ENCODE measurements at regions not wholly inside any gene's neighbourhood (a gene's known extent, or its start where the extent isn't known, plus 50 kb on each side); places are given as distances from the start of the nearest gene placed in this dataset.

GRCh38 chr4:111631215-111631999 is 513.8 kb upstream of the FAM241A start:
- no peak for FAIRE-seq

DNA sequence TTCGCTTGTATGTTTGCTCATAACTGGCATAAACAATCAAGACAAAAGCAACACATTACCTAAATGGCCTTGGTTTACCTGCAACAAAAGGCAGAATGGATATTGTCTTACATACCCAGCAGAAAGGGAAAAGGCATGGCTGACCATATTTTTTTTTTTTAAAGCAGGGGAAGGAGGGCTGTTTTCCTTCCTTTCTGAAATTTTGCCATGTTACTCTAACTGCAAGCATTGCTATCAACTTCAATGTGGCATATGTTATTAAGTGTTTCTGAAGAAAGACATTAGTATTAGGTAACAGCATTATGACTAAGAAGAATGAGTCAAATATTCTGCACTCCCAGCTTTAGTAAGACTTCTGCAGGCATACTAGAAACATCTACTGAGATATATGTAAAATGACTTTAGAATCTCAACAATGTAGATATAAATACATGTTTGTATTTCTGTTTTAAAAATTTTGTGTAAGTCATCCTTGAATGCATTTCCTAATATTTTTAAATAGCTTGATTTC is 512.6 kb upstream of the FAM241A start:
- FAIRE-seq = no peak

- no peak for FAIRE-seq
Measured at GRCh38 chr4:111633663-111634266, 511.5 kb upstream of the FAM241A start.

GRCh38 chr4:111635646-111636045 is 509.6 kb upstream of the FAM241A start:
- FAIRE-seq = peak; percentile 97

- peak; percentile 75 for FAIRE-seq
Measured at GRCh38 chr4:111636961-111637585, 508.2 kb upstream of the FAM241A start.

- no peak for FAIRE-seq
Measured at GRCh38 chr4:111639120-111639690, 506.0 kb upstream of the FAM241A start.

DNA sequence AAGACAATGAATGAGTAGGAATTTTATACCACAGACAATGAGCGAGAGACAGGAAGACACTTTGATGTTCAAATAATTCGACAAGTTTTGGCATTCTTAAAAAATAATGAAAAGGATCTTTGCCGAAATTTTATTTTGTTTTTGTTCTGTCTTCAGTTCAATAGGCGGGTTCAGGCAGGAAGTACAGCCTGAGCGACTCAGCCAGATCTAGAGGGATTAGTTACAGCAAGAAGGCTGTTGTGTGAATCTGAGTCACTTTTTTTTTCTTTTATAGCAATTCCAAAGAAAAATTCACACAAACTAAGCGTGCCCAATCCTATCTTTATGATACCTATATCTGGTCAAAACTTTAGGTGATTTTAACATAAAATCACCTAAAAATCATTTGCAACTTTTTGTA is 505.4 kb upstream of the FAM241A start:
- FAIRE-seq = peak; percentile 100

DNA sequence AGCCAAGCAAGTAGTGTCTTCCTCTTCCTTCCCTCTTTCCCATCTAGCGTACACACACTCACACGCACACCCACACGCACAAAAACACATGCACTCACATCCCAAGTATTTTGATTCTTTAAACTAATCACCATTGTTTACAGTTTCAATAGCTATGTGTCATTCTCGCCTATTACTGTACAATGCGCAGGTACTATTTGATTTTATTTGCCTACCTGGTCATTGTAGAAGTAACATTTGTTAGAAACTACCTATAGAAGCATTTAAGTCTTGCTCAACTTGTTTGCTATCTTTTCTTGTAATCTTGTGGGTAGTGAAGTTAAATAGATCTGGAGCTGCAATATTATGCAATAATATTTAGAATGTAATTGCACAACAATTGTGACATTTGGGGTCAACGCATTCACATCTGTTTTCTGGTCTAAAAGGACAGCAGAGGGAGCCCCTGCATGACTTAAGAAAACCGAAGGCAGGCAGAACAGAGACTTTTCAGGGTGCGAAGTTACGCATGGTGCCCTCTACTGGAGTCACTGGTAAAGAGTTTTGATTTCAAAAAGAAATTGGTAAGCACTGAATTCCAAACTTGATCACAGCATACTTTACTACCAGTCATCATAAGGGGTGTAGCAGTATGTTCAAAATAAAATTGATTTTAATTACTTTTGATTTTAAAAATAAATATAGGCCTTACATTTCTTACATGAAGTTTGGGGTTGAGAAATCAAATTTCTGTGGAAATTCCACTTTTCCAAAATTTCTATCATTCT is 503.3 kb upstream of the FAM241A start:
- FAIRE-seq = peak; percentile 98

DNA sequence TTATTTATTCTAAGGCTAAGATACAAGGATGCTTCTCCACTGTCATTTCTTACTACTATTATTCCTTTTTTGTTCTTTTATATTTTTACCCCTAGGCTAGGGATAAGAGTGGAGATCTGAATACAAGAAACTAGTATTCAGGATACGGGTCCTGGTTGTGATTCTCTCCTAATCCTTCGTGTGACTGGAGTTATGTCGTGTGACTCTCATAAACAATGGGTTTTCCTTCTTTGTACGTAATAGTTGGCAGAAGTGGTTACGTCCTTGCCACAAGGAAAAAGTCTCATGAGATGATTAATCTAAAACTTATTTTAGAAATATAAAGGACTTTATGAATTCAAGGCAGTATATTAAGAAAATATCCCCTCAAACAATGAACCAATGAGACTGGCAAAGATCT is 497.2 kb upstream of the FAM241A start:
- FAIRE-seq = peak; percentile 68

DNA sequence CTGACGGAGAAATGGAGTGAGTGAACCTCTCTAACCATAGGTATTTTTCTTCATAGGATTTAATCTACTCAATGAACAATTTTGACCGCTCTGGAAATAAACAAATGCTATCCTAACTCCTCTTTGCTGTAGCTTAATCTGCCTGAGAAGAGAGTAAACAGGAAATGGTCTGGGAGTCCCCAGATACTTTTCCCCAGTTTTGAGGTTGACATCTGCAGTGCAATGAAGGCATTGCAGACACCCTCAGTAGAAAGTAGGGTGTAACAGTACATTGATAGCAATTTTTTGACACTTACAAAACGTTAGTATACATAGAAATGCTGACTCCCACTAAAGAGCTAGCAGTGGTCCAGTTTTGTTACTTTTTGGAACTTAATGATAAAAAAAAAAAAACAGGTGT is 495.9 kb upstream of the FAM241A start:
- FAIRE-seq = no peak

DNA sequence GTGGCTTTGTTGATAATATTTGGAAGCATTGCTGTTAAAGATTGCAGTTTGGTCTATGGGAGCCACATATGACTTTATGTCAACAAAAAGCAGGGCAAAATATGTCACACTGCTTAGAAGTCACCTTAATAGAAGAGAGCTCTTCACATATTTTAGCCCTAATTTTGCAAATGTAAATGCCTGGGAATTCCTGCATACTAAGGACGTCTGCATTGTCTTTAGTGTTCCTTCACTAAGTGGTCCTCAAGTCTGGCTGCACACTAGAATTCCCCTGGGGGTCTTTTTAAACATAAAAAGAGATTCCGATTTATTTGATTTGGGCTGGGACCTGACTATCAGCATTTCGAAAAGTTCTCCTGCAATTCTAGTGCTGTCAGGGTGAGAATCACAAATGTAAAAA is 495.1 kb upstream of the FAM241A start:
- no peak for FAIRE-seq

GRCh38 chr4:111650674-111651086 is 494.6 kb upstream of the FAM241A start:
- peak; percentile 96 for FAIRE-seq

- peak; percentile 32 for FAIRE-seq
Measured at GRCh38 chr4:111652236-111652635, 493.0 kb upstream of the FAM241A start.

- FAIRE-seq = peak; percentile 36
Measured at GRCh38 chr4:111652986-111653385, 492.3 kb upstream of the FAM241A start.

DNA sequence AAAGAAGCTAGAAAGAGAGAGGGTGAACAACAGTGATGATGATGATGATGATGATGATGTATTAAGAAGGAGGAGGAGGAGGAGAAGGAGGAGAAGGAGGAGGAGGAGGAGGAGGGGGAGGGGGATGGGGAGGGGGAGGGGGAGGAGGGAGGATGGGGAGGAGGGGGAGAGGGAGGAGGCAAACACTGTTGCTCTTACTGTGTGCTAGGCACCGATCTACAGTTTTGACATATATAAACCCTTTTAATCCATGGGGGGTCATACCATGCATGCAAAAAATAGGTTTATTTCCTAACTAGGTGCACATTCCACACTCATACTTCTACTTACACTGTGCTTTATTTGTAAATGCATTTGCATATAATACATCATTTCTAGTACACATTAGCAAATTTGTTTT is 482.8 kb upstream of the FAM241A start:
- FAIRE-seq = no peak

DNA sequence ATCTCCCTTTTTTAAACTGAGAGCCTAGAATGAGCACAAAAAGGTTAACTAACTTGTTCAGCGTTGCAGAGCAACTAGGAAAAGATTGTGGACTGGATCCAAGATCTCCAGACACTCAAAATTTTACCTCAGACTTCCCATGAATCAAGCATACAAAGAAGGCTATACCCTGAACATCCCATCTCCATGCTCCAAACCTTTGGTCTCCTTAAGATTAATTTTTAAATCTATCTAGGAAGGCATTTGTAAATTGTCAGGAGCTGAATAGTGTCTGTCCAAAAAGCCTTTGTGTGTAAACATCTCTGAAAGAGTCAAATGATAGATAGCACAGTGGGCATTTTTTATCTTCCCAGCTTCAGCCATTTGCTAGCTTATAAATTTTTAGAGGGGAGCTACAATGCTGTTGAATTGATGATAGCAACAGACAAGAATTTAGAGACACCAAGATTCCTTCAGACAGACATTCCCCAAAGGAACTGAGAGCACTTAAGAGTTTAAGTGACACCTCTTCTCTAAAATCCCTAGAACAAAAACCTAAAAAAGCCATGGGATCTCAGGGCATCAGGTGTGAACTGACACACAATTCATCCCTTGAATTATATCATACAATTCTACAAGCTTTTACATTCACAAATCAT is 480.8 kb upstream of the FAM241A start:
- no peak for FAIRE-seq

- no peak for FAIRE-seq
Measured at GRCh38 chr4:111666826-111667360, 478.4 kb upstream of the FAM241A start.

DNA sequence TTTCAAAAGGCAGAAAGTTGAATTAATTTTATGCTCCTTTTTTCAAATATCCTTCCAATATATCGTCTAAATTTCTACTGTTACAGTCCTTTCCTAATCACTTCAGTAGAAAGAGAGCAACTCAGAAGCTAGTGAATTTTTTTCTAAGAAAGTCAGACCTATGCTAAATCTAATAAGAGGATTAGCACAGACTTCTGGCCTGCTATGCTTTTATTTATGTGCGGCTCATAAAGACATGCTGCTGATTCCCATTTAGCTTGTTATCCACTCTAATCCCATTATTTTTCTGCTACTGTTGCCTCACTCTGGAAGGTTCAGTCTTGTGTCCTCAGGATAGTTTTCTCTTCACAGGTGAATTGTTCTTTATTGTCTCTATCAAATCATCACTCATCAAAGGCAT is 473.5 kb upstream of the FAM241A start:
- FAIRE-seq = no peak

DNA sequence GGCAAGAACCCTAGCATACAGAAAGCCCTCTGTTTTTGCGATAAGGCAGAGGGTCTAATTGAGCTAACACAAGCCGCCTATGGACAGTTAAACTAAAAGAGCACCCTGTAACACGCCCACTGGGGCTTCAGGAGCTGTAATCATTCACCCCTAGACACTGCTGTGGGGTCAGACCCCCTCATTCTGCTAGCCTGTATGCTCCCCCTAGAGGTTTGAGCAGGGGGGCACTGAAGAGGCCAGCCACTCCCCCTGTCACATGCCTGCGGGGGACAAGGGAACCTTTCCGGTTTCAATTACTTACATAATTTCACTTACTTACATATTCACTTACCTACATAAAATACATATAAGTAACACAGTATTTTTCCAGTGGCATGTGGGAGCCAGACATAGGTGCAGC is 469.5 kb upstream of the FAM241A start:
- FAIRE-seq = no peak

- FAIRE-seq = no peak
Measured at GRCh38 chr4:111676533-111676932, 468.7 kb upstream of the FAM241A start.

GRCh38 chr4:111678479-111678878 is 466.8 kb upstream of the FAM241A start:
- FAIRE-seq = peak; percentile 100

DNA sequence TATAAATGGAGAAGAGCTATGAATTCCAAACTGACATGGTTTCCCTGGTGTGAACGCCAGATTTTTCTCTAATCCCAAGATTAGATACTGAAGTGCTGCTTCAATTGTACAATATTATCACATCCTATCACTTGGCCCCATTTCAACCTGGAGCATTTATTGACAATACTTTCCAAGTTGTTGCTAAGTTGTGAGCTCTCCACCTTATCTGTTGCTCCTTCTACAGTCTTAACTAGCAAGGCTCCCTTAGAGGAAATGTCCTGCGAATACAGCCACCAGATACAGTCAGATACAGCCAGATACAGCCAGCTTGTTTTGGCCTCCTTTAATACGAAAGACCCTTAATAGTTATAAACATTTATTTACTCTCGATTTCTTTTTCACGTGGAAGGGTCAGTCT is 466.3 kb upstream of the FAM241A start:
- no peak for FAIRE-seq

Measured in TTC549 (cell line).